GM19239 (cell line): ENCODE measurements at regions not wholly inside any gene's neighbourhood (a gene's known extent, or its start where the extent isn't known, plus 50 kb on each side); places are given as distances from the start of the nearest gene placed in this dataset.
A peak's percentile ranks its signal among the peaks of the same experiment; 100 is the strongest.
"Not testable (repeated sequence)": the region's sequence is repeated elsewhere in the genome, so short reads cannot be mapped to it uniquely, and the experiment has no call there.

ENCODE experiments used
- DNase-seq: peaks from one replicate; pipeline ENCODE4 v3.0.0; 2011; ENCODE audit warnings: low spot score; ENCODE audit not compliant: insufficient read length
- FAIRE-seq: peaks from 2 replicates; lab custom pipeline; 2011; peaks lifted over from hg19 to GRCh38; lab: Jason Lieb, UNC

DNA sequence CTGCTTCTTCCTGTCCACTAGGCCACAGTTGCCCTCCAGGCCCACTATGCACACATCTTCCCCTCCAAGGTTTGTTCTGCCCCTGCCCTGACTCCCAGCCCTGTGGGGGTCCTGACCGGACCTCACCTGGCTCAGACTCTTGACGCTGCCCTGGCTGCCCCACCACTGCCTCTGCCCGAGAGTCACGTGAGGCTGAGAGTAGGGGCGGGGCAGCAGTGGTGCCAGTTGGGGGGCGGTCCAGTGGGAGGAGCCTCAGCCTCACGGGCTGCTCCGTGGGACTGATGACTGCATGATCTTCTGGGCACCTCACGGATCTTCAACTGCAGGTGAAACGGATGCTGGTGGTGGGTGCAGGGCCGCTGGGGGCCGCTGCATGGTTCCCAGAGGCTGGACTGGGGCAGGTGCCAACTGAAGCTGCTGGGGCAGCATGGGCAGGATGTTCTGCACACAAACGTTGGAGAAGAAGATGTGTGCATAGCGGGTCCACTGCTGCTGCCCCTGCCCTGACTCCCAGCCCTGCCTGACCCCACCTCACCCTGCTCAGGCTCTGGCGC lies 77.6 kb downstream of the HHIPL2 start:
- FAIRE-seq, DNase-seq: not testable (repeated sequence)

DNA sequence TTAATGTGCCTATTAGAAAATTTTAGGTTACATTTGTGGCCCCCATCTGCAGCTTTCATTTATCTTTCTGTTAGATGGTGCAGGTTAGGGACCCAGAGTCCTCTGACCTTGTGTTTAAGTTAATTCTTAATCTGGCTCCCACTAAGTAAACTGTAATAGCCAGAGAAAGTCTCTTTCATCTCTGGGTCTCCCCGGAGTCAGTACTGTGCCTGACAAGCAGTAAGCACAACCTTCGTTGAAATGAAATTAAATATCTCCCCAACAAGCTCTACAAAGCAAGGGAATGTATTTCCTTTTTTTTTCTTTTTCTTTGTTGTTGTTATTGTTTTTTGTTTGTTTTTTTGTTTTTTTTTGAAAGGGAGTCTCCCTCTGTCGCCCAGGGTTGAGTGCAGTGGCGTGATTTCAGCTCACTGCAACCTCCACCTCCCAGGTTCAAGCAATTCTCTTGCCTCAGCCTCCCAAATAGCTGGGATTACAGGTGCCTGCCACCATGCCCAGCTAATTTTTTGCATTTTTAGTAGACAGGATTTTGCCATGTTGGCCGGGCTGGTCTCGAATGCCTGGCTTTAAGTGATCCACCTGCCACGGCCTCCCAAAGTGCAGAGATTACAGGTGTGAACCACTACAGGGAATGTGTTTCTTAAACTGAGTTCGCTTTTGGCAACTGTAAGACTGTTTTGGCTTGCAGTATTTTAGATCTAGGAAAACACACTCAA lies 81.6 kb downstream of the HHIPL2 start:
- DNase-seq, result peak; percentile 22
- FAIRE-seq, result peak; percentile 11

DNA sequence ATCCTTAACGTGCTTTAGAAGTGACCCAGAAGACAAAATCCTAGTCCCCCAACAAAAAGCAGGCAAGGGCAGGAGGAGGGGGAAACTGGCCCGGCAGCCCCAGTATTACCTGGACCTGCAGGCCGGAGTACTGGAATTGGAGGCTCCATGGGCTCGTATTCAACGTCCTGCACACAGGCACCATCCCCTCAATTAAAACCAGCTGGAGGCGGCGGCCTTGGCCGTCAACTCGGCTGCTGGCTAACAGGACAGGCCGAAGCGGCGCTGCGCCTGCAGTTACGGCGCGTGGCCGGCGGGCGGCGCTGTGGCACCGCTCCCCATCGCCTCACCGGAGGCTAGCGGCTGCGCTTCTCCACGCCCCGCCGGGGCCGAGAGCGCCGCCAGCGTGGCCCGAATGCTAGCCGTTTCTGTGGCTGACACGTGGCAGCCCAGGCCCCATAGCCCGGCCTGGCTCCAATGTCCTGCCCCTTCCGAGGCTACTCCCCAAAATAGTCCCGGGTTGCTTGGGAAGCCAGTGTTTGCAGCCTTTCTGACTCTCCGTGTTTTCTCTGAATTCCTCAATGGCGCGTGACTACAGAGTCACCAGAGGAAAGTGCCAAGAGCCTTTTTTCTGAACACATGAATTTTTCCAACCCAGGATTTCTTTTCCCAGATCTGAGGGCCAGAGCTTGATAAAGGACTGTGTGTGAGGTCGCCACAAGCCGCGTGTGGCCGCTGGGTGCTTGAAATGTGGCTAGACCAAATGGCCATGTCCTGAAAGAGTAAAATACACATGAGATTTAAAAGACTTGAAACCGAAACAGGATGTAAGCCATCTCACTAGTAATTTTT lies 82.5 kb downstream of the HHIPL2 start:
- peak; percentile 83 for DNase-seq
- peak; percentile 61 for FAIRE-seq

DNA sequence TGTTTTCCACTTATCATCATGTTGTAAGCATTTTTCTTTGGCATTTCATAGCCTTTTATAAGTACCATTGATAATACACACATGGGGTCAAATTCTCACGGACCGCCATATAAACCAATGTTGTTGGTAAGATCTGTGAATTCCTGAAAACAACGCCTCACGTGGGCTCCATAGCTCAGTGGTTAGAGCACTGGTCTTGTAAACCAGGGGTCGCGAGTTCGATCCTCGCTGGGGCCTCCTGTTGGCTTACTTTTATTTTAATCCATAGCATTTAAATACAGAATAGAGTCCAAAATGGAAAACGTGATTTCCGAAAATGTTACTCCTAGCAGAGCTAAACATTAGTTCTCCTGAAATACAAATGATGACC lies 83.1 kb downstream of the HHIPL2 start:
- FAIRE-seq (no peak), DNase-seq (peak; percentile 21)

DNA sequence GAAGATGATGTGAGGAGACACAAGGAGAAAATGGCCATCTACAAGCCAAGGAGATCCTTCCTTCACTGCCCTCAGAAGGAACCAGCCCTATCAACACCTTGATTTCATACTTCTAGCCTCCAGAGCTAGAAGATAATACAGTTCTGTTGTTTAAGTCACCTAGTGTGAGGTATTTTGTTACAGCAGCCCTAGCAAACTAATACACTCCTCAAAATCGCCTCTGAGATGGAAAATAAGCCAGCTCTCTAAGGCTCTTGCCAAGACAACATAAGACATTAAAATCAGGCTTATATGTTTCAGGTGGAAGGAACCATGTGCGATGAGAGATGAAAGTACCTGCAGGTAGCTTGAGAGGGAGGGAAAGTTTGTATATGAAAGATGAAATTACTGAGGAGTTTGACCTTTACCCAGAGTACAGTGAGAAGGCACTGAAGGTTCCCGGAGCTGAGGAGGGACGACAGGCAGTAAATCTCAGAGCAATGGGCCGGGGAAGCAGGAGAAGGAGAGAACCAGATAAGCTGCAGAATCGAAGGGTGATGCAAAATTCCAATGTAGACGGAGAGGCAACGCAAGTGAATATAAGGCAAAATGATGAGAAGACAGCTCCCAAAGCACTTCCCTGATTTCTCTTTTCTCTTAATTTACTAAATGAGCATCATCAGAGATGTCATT lies 84.7 kb downstream of the HHIPL2 start:
- no peak for DNase-seq
- no peak for FAIRE-seq

DNA sequence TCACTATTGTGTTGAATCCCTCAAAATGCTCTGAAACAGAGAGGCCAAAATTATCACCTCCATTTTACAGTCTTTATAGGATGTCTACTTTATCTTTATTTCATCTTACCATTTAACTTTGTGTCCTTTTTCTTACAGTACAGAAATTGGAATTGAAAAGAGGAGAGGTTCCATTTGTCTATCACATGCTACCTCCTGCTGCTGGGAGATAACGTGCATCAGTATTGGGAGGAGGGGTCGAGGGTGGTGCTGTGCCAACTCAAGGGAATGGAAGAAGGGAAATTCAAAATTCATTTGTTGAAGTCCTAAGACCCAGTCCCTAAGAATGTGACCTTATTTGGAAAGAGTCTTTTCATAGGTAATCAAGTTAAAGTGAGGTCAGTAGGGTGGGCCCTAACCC lies 85.3 kb downstream of the HHIPL2 start:
- FAIRE-seq, result no peak
- DNase-seq, result no peak

DNA sequence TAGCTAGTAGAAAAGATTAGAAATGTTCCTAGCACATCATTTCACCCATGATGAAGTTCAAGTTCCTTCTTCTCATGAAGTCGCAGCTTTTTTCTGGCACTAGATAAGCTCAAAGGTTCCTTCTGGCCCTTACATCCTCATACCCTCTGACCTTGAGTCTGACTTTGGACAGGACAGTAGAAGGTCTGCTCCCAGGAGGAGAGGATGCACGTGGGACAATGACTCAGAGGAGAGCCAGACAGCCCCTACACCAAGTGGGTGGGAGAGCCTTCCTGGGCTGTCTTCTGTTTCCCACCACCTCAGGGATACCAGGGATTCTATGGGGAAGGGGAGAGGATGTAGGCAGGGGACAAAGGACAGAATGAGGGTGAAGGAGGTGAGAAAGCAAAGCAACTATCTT lies 86.0 kb downstream of the HHIPL2 start:
- no peak for FAIRE-seq

DNA sequence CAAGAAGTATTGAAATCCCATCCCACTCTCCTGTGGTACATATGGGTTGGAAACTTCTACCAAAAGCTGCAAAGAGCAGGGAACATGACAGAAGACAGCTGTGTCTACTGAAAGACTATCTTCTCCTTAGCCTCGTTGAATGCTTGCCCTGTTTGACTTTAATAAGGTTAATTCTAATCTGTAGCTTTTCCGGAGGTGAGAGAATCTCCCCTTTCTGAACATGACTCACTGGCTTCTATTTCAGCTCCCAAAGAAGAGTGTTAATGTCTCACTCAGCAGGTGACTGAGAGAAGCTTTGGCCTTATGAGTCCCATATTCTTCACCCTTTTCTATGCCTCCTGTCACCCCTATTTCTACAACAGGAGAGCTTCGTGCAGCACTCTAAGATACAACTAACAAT lies 88.3 kb downstream of the HHIPL2 start:
- DNase-seq (no peak), FAIRE-seq (no peak)

More for the DNA sequence above, 86.0 kb downstream of the HHIPL2 start:
- no peak for DNase-seq

DNA sequence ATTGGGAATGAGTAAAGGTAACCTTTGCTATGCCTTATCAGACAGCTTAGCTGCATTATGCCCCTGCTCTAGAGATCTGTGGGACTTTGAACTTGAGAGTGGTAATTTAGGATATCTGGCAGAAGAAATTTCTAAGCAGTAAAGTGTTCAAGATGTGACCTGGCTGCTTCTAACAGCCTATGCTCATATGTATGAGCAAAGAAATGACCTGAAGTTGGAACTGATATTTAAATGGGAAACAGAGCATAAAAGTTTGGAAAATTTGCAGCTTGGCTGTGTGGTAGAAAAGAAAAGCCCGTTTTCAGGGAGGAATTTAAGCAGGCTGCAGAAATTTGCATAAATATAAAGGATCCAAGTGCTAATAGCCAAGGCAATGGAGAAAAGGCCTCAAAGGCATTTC lies 90.4 kb downstream of the HHIPL2 start:
- no peak for DNase-seq
- no peak for FAIRE-seq

DNA sequence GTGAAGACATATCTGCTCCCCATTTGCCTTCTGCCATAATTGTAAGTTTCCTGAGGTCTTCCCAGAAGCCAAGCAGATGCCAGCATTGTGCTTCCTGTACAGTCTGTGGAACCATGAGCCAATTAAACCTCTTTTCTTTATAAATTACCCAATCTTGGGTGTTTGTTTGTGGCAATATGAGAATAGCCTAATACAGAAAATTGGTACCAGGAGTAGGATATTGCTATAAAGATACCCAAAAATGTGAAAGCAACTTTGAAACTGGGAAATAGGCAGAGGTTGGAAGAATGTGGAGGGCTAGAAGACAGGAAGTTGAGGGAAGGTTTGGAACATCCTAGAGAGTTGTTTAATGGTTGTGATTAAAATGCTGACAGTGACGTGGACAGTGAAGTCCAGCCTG lies 90.8 kb downstream of the HHIPL2 start:
- no peak for FAIRE-seq
- no peak for DNase-seq

DNA sequence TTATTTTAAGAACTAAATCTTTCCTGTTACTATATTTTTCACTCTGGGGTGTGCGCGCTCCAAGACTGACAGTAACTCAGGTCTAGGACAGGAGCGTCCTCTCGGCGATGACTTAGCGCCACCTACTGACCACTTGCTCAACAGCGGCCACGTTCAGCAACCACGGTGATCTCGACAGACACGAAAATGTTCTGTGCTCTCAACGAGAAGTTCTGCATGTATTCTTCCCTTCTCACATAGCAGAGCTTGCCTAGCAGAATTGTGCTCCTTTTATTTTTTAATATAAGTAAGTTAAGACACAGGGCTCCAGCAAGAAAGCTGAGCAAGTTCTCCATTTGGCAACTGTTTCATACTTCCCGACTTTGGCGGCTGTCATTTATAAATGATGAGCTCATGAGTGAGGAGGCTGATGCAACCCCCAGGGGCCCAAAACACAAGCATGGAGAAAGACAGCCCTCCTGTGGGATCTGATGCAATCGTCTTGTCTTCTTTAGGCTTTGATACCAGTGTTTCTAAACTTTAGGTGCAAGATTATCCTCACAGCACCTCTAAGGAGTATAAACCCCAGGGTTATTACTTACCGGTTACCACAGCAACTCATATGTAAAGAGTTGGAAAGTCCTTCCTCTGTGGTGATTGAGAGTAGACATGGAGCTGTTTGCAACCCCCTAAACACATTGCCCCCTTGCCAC lies 92.6 kb downstream of the HHIPL2 start:
- DNase-seq, result peak; percentile 58
- peak; percentile 88 for FAIRE-seq

DNA sequence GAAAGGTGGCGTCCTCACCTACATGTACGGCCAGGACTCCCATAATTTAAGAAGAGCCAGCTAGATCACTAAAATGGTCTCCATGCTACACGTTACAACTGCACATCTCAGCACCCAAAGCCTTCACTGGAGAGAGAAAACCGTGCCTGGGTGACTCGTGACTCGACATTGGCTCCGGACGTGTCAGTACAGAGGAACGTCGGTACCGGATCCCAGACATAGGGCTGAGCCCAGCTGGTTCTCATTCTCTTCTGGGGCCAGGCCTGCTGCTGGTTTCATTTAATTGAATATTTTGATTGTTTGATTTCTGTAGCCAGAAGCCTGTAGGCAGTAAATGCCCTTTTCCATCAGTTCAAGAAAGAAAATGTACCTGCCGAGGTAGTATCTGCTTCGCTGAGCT lies 93.1 kb downstream of the HHIPL2 start:
- no peak for DNase-seq
- no peak for FAIRE-seq

DNA sequence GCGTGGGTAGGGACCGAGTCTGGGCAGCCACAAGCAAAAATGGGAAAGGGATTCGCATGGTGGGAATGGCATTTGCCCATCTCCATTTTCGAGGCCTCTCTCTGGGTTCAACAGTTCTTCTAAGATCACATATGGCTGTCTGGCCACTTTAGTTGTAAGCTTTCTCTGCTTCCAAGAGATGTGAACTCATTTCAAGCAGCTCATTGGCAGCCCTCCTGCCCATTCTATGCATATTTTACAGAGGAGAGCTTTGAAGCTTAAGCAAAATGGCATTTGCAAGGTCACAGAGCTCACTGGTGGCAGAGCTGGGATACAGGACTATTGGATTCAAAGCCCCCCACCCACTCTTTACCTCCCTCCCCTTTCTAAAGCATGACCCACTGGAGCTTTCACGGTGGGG lies 93.7 kb downstream of the HHIPL2 start:
- DNase-seq (no peak), FAIRE-seq (no peak)

DNA sequence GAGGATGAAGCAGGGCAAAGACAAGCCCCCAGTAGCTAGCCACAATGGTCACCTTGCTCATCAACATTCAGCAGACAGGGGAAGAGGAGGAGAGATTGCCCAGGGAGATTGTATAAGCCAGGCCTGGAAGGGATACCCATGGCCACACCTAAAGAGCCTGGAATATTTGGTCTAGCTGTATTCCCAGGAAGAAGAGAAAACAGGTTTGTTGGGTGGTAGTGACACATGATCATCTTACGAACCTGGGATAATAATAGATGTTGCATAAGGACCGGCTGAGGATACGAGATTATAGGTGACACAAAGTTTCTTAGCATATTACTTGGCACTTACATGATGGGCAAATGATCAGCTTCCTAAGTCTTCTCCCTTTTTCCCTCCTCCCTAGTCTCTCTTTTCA lies 95.9 kb downstream of the HHIPL2 start:
- DNase-seq (no peak), FAIRE-seq (no peak)

DNA sequence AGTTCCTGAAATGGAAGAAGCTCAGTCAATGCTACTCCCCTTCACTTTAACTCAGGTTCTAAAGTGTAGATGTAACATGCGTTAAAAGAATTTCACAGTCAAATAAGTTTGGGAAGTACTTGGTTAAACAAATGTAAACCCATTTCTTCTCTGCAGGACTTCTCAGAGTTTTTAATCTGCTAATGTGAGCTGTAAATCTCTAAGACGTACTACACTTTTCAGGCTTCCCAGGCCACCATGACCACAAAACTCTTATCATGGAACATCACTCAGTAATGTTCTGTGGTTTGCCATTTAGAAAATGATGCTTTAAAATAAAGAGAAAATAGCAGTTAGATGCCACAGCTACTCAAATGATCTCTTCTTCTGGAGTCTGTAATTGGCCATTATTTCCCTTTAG lies 104.3 kb downstream of the HHIPL2 start:
- no peak for DNase-seq
- FAIRE-seq, result no peak

DNA sequence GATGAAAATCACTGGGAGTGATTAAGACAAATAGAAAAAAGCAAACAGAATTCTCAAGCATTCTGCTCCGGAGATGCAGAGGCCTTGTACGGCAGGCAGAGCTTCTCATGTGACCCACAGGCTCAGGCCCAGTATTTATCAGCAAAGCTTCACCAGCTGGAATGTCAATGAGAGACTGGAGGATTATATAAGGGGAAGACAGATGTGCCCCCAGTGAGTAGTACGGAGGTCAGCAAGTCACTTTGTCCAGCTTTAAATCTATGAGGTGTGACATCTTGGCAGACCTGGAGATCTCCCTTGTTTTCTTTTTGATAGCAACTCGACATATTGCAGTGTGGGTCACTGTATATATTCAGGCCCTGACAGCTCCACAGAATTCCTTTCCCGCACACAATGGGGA lies 106.8 kb downstream of the HHIPL2 start:
- FAIRE-seq, result no peak
- DNase-seq, result no peak

DNA sequence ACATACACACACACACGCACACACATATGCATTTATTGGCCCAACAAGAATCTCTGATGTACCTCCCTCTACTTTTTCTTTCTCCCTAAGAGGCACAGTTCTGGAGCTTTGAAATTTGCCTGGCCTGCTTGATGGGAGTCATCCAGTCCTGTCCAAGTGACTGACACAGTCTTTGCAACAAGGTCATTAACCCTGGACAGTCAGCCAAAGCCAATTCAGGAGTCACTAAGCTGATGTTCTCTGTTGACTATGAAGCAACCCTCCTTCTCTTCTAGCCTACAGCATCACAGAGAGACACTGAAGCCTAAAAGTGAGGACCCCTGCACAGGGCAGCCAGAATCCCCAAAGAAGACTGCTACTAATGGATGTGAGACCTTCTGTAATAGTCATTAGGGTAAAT lies 123.1 kb downstream of the HHIPL2 start:
- FAIRE-seq (no peak), DNase-seq (no peak)

DNA sequence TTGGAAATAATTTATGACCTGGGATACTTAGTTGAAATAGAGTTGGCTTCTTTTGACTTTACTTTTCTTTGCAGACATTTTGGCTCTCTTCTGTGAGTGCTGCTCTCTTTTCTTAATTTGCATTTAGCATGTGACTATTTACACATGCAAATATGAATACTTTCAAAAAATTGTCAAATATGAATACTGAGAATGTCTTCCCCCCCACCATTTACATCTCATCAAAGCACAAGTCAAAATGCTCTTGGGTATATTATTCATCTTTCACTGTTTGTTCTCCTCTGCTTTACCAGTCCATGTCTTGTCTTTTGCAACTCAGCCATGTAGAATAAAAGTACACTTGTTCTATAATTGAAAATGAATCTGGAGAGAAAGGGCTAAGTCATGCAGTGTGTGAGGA lies 126.5 kb downstream of the HHIPL2 start:
- no peak for DNase-seq
- FAIRE-seq, result no peak

DNA sequence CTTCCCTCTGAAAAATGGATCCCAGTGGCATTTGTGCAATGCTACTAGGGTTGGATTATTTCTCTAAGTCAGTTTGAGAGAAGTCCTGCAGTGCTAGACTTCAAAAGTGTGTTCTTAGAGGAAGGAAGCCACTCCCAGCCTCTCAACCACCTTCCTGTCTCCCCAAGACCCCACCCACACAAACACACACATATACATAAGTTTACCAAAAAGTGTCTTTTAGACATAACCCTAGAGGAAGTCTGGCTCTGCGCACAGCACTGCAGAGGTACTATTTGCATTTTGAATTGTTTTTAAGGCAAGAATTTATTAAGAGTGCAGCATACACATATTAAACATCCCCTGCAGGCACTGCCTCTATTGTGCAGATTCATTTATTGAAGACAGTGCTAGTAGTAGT lies 127.3 kb downstream of the HHIPL2 start:
- FAIRE-seq (no peak), DNase-seq (no peak)

DNA sequence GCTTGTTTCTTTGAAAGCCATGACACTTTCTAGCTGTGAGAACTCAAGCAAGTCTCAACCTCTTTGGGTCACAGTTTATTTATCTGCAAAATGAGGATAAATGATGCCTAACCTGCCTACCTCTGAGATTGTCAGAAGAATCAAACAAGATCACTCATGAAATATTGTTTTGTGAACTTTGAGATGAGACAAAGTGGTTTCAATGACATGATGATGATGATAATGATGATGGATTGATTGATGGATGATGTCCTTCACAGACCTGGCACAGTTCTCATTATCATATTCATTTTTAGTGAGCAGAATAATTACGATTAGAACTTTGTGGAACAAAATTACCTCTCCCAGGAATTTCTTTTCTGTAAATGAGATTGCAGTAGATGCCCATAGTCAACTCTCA lies 129.2 kb downstream of the HHIPL2 start:
- FAIRE-seq (no peak), DNase-seq (no peak)
